IgD-negative memory B cell (primary cell): ENCODE measurements at regions not wholly inside any gene's neighbourhood (a gene's known extent, or its start where the extent isn't known, plus 50 kb on each side); places are given as distances from the start of the nearest gene placed in this dataset.

Experiments used
- H3K27ac Mint-ChIP-seq, 3 donors: one replicate each; pipeline ENCODE4 v1.8.0; 2020 to 2022; ENCODE audit warnings: mild to moderate bottlenecking in 3 of 3, mixed read lengths in 3 of 3, moderate library complexity in 1 of 3
- H3K27me3 Mint-ChIP-seq: one replicate; pipeline ENCODE4 v1.8.0; 2021; ENCODE audit warnings: mixed read lengths
- H3K36me3 Mint-ChIP-seq: one replicate; pipeline ENCODE4 v1.8.0; 2020; ENCODE audit warnings: mild to moderate bottlenecking, mixed read lengths
- H3K4me1 Mint-ChIP-seq, 3 donors: one replicate each; pipeline ENCODE4 v1.8.0; 2020 to 2022; ENCODE audit warnings: mixed read lengths in 3 of 3, mild to moderate bottlenecking in 1 of 3
- H3K4me3 Mint-ChIP-seq, 4 donors: one replicate each; pipeline ENCODE4 v1.8.0; 2020 to 2022; ENCODE audit warnings: mild to moderate bottlenecking in 4 of 4, mixed read lengths in 4 of 4, moderate library complexity in 3 of 4
- H3K9me3 Mint-ChIP-seq, 3 donors: one replicate each; pipeline ENCODE4 v1.8.0; 2020 to 2021; ENCODE audit warnings: mixed read lengths in 3 of 3, mild to moderate bottlenecking in 1 of 3

GRCh38 chr12:88934163-88934747 is 354.0 kb upstream of the KITLG start:
- Mint-ChIP-seq H3K4me3 (no peak overlapping the region), H3K4me1 (peaks cover 0 to 3% (median 0%) of the 10 kb centered on the region in 3 donors), H3K27me3 (peaks cover 2% of the 10 kb centered on the region), H3K36me3 (no peaks in the 10 kb centered on the region), H3K27ac (no peak overlapping the region), H3K9me3 (no peaks in the 10 kb centered on the region)

GRCh38 chr12:88932457-88932856 is 352.2 kb upstream of the KITLG start:
- H3K27me3 Mint-ChIP-seq = peaks cover 2% of the 10 kb centered on the region
- no peak overlapping the region for H3K4me3 Mint-ChIP-seq
- no peaks in the 10 kb centered on the region for H3K9me3 Mint-ChIP-seq
- H3K27ac Mint-ChIP-seq = no peak overlapping the region
- peaks cover 0 to 3% (median 0%) of the 10 kb centered on the region in 3 donors for H3K4me1 Mint-ChIP-seq
- no peaks in the 10 kb centered on the region for H3K36me3 Mint-ChIP-seq

GRCh38 chr12:88931598-88931997 is 351.3 kb upstream of the KITLG start:
- Mint-ChIP-seq H3K27ac (no peak overlapping the region), H3K27me3 (peaks cover 2% of the 10 kb centered on the region), H3K36me3 (no peaks in the 10 kb centered on the region), H3K4me3 (no peak overlapping the region), H3K9me3 (no peaks in the 10 kb centered on the region), H3K4me1 (peaks cover 0 to 3% (median 0%) of the 10 kb centered on the region in 3 donors)

- Mint-ChIP-seq H3K27me3 (peaks cover 2% of the 10 kb centered on the region), H3K4me3 (no peak overlapping the region), H3K27ac (no peak overlapping the region), H3K36me3 (no peaks in the 10 kb centered on the region), H3K9me3 (peaks cover 0 to 2% (median 0%) of the 10 kb centered on the region in 3 donors), H3K4me1 (peaks cover 0 to 2% (median 0%) of the 10 kb centered on the region in 3 donors)
These were observed 345.2 kb upstream of the KITLG start for GRCh38 chr12:88925454-88925853.

GRCh38 chr12:88924162-88924561 is 343.9 kb upstream of the KITLG start:
- no peaks in the 10 kb centered on the region for H3K36me3 Mint-ChIP-seq
- H3K27ac Mint-ChIP-seq = no peak overlapping the region
- H3K4me3 Mint-ChIP-seq = no peak overlapping the region
- peaks cover 0 to 2% (median 0%) of the 10 kb centered on the region in 3 donors for H3K9me3 Mint-ChIP-seq
- peaks cover 0 to 2% (median 0%) of the 10 kb centered on the region in 3 donors for H3K4me1 Mint-ChIP-seq
- no peaks in the 10 kb centered on the region for H3K27me3 Mint-ChIP-seq

- Mint-ChIP-seq H3K9me3 (peaks cover 0 to 2% (median 0%) of the 10 kb centered on the region in 3 donors), H3K4me1 (peaks cover 0 to 2% (median 0%) of the 10 kb centered on the region in 3 donors), H3K4me3 (no peak overlapping the region), H3K27ac (no peak overlapping the region), H3K27me3 (no peaks in the 10 kb centered on the region), H3K36me3 (no peaks in the 10 kb centered on the region)
These were observed 343.4 kb upstream of the KITLG start for GRCh38 chr12:88923631-88924030.

GRCh38 chr12:88922816-88923215 is 342.5 kb upstream of the KITLG start:
- Mint-ChIP-seq H3K4me3 (no peak overlapping the region), H3K27me3 (no peaks in the 10 kb centered on the region), H3K36me3 (peaks cover 2% of the 10 kb centered on the region), H3K4me1 (peaks cover 0 to 2% (median 0%) of the 10 kb centered on the region in 3 donors), H3K9me3 (peaks cover 0 to 2% (median 0%) of the 10 kb centered on the region in 3 donors), H3K27ac (no peak overlapping the region)

GRCh38 chr12:88921890-88922532 is 341.7 kb upstream of the KITLG start:
- peaks cover 2% of the 10 kb centered on the region for H3K36me3 Mint-ChIP-seq
- H3K4me3 Mint-ChIP-seq = no peak overlapping the region
- peaks cover 0 to 2% (median 0%) of the 10 kb centered on the region in 3 donors for H3K9me3 Mint-ChIP-seq
- H3K27me3 Mint-ChIP-seq = no peaks in the 10 kb centered on the region
- H3K4me1 Mint-ChIP-seq = peaks cover 0 to 2% (median 0%) of the 10 kb centered on the region in 3 donors
- H3K27ac Mint-ChIP-seq = no peak overlapping the region

- H3K36me3 Mint-ChIP-seq = peaks cover 2% of the 10 kb centered on the region
- peaks cover 0 to 2% (median 0%) of the 10 kb centered on the region in 3 donors for H3K4me1 Mint-ChIP-seq
- peaks cover 0 to 2% (median 0%) of the 10 kb centered on the region in 3 donors for H3K9me3 Mint-ChIP-seq
- no peak overlapping the region for H3K4me3 Mint-ChIP-seq
- H3K27ac Mint-ChIP-seq = peak overlapping the region in 1 of 3 donors; percentile 80
- H3K27me3 Mint-ChIP-seq = no peaks in the 10 kb centered on the region
These were observed 341.2 kb upstream of the KITLG start for GRCh38 chr12:88921434-88921833.

GRCh38 chr12:88918161-88918560 is 337.9 kb upstream of the KITLG start:
- no peak overlapping the region for H3K4me3 Mint-ChIP-seq
- H3K27ac Mint-ChIP-seq = no peak overlapping the region
- peaks cover 2% of the 10 kb centered on the region for H3K36me3 Mint-ChIP-seq
- no peaks in the 10 kb centered on the region for H3K27me3 Mint-ChIP-seq
- H3K4me1 Mint-ChIP-seq = no peaks in the 10 kb centered on the region
- H3K9me3 Mint-ChIP-seq = peaks cover 3 to 13% (median 3%) of the 10 kb centered on the region in 3 donors

- Mint-ChIP-seq H3K4me1 (no peaks in the 10 kb centered on the region), H3K27ac (no peak overlapping the region), H3K27me3 (no peaks in the 10 kb centered on the region), H3K36me3 (peaks cover 2% of the 10 kb centered on the region), H3K9me3 (peaks cover 3 to 21% (median 7%) of the 10 kb centered on the region in 3 donors), H3K4me3 (no peak overlapping the region)
These were observed 334.7 kb upstream of the KITLG start for GRCh38 chr12:88914967-88915366.

GRCh38 chr12:88909510-88909909 is 329.2 kb upstream of the KITLG start:
- H3K27me3 Mint-ChIP-seq = no peaks in the 10 kb centered on the region
- peaks cover 0 to 19% (median 8%) of the 10 kb centered on the region in 3 donors for H3K9me3 Mint-ChIP-seq
- no peaks in the 10 kb centered on the region for H3K4me1 Mint-ChIP-seq
- H3K27ac Mint-ChIP-seq = no peak overlapping the region
- H3K4me3 Mint-ChIP-seq = no peak overlapping the region
- H3K36me3 Mint-ChIP-seq = no peaks in the 10 kb centered on the region

GRCh38 chr12:88908345-88908744 is 328.1 kb upstream of the KITLG start:
- Mint-ChIP-seq H3K9me3 (peaks cover 0 to 12% (median 8%) of the 10 kb centered on the region in 3 donors), H3K27ac (no peak overlapping the region), H3K4me1 (no peaks in the 10 kb centered on the region)

GRCh38 chr12:88904705-88905104 is 324.4 kb upstream of the KITLG start:
- H3K36me3 Mint-ChIP-seq = no peaks in the 10 kb centered on the region
- no peaks in the 10 kb centered on the region for H3K27me3 Mint-ChIP-seq
- H3K4me1 Mint-ChIP-seq = no peaks in the 10 kb centered on the region
- no peak overlapping the region for H3K27ac Mint-ChIP-seq
- H3K4me3 Mint-ChIP-seq = no peak overlapping the region
- H3K9me3 Mint-ChIP-seq = peaks cover 0 to 4% (median 0%) of the 10 kb centered on the region in 3 donors

More at GRCh38 chr12:88908345-88908744, 328.1 kb upstream of the KITLG start:
- Mint-ChIP-seq H3K27me3 (no peaks in the 10 kb centered on the region), H3K4me3 (no peak overlapping the region), H3K36me3 (no peaks in the 10 kb centered on the region)

GRCh38 chr12:88903333-88903732 is 323.1 kb upstream of the KITLG start:
- Mint-ChIP-seq H3K4me1 (no peaks in the 10 kb centered on the region), H3K27ac (no peak overlapping the region), H3K9me3 (peaks cover 0 to 4% (median 0%) of the 10 kb centered on the region in 3 donors), H3K4me3 (no peak overlapping the region), H3K27me3 (no peaks in the 10 kb centered on the region), H3K36me3 (no peaks in the 10 kb centered on the region)

GRCh38 chr12:88897723-88898122 is 317.5 kb upstream of the KITLG start:
- H3K27ac Mint-ChIP-seq = no peak overlapping the region
- no peaks in the 10 kb centered on the region for H3K4me1 Mint-ChIP-seq
- H3K27me3 Mint-ChIP-seq = no peaks in the 10 kb centered on the region
- no peaks in the 10 kb centered on the region for H3K36me3 Mint-ChIP-seq
- H3K9me3 Mint-ChIP-seq = no peaks in the 10 kb centered on the region
- H3K4me3 Mint-ChIP-seq = no peak overlapping the region
